Amniotic epithelial cell (primary cell): ENCODE measurements at regions not wholly inside any gene's neighbourhood (a gene's known extent, or its start where the extent isn't known, plus 50 kb on each side); places are given as distances from the start of the nearest gene placed in this dataset.

Source experiments
- DNase-seq: peaks from one replicate; pipeline ENCODE4 v3.0.0-alpha.2; 2010; ENCODE audit warnings: low read depth

GRCh38 chr5:93320920-93321445 lies 260.0 kb downstream of the NR2F1-AS1 start:
- no peak for DNase-seq

- DNase-seq: no peak
These were observed 267.3 kb downstream of the NR2F1-AS1 start for GRCh38 chr5:93313672-93314071.

GRCh38 chr5:93311881-93312280 lies 269.1 kb downstream of the NR2F1-AS1 start:
- DNase-seq: peak; percentile 68

GRCh38 chr5:93307557-93307956 lies 273.5 kb downstream of the NR2F1-AS1 start:
- DNase-seq: peak; percentile 71

GRCh38 chr5:93305984-93306383 lies 275.0 kb downstream of the NR2F1-AS1 start:
- no peak for DNase-seq

GRCh38 chr5:93304456-93305250 lies 276.4 kb downstream of the NR2F1-AS1 start:
- DNase-seq: no peak

GRCh38 chr5:93303291-93303691 lies 277.7 kb downstream of the NR2F1-AS1 start:
- peak; percentile 57 for DNase-seq

- no peak for DNase-seq
These were observed 278.3 kb downstream of the NR2F1-AS1 start for GRCh38 chr5:93302711-93303110.

GRCh38 chr5:93300945-93301344 lies 280.1 kb downstream of the NR2F1-AS1 start:
- no peak for DNase-seq

- no peak for DNase-seq
These were observed 280.6 kb downstream of the NR2F1-AS1 start for GRCh38 chr5:93300309-93300923.

GRCh38 chr5:93299681-93300308 lies 281.2 kb downstream of the NR2F1-AS1 start:
- DNase-seq: no peak

GRCh38 chr5:93297116-93297515 lies 283.9 kb downstream of the NR2F1-AS1 start:
- no peak for DNase-seq

- no peak for DNase-seq
These were observed 284.7 kb downstream of the NR2F1-AS1 start for GRCh38 chr5:93296338-93296737.

- no peak for DNase-seq
These were observed 286.0 kb downstream of the NR2F1-AS1 start for GRCh38 chr5:93294996-93295395.

GRCh38 chr5:93294199-93294598 lies 286.8 kb downstream of the NR2F1-AS1 start:
- peak; percentile 61 for DNase-seq

- DNase-seq: no peak
These were observed 291.1 kb downstream of the NR2F1-AS1 start for GRCh38 chr5:93289942-93290341.

- no peak for DNase-seq
These were observed 295.6 kb downstream of the NR2F1-AS1 start for GRCh38 chr5:93285461-93285860.

- DNase-seq: no peak
These were observed 298.8 kb downstream of the NR2F1-AS1 start for GRCh38 chr5:93281980-93282772.

GRCh38 chr5:93280518-93280917 lies 300.5 kb downstream of the NR2F1-AS1 start:
- no peak for DNase-seq

- DNase-seq: no peak
These were observed 301.6 kb downstream of the NR2F1-AS1 start for GRCh38 chr5:93279296-93279963.

GRCh38 chr5:93278896-93279295 lies 302.1 kb downstream of the NR2F1-AS1 start:
- no peak for DNase-seq

- DNase-seq: no peak
These were observed 304.0 kb downstream of the NR2F1-AS1 start for GRCh38 chr5:93277051-93277450.
